H9 (cell line): ENCODE measurements at regions not wholly inside any gene's neighbourhood (a gene's known extent, or its start where the extent isn't known, plus 50 kb on each side); places are given as distances from the start of the nearest gene placed in this dataset.

Source experiments
- DNase-seq: peaks from one replicate; pipeline ENCODE4 v3.0.0-alpha.2; 2017
- H2AFZ ChIP-seq: one replicate; pipeline ENCODE4 v1.6.1; 2013; ENCODE audit warnings: mild to moderate bottlenecking, low read length, control low read depth, moderate library complexity
- H2AK5ac ChIP-seq: 2 replicates; pipeline ENCODE4 v1.6.1; 2013; ENCODE audit warnings: low read length, control low read depth, mixed read lengths; ENCODE audit not compliant: insufficient read length
- H2BK120ac ChIP-seq: one replicate; pipeline ENCODE4 v1.6.1; 2013; ENCODE audit warnings: low read depth, mild to moderate bottlenecking, low read length, control low read depth, inconsistent platforms; ENCODE audit not compliant: poor library complexity, severe bottlenecking
- H2BK12ac ChIP-seq: 2 replicates; pipeline ENCODE4 v1.6.1; 2013; ENCODE audit warnings: low read length, control low read depth, mixed read lengths, low read depth; ENCODE audit not compliant: insufficient read length
- H2BK15ac ChIP-seq: 2 replicates; pipeline ENCODE4 v1.6.1; 2013; ENCODE audit warnings: low read depth, low read length, control low read depth
- H2BK20ac ChIP-seq: one replicate; pipeline ENCODE4 v1.6.1; 2013; ENCODE audit warnings: low read depth, mild to moderate bottlenecking, low read length, control low read depth, inconsistent platforms; ENCODE audit not compliant: poor library complexity, severe bottlenecking
- H2BK5ac ChIP-seq: 2 replicates; pipeline ENCODE4 v1.6.1; 2013; ENCODE audit warnings: low read length, control low read depth, mixed read lengths; ENCODE audit not compliant: insufficient read length
- H3K14ac ChIP-seq: 2 replicates; pipeline ENCODE4 v1.6.1; 2013; ENCODE audit warnings: low read length, control low read depth; ENCODE audit not compliant: insufficient read depth
- H3K18ac ChIP-seq: 2 replicates; pipeline ENCODE4 v1.6.1; 2013; ENCODE audit warnings: low read depth, mild to moderate bottlenecking, mixed read lengths, low read length, control low read depth; ENCODE audit not compliant: insufficient read length
- H3K23ac ChIP-seq: 2 replicates; pipeline ENCODE4 v1.6.1; 2013; ENCODE audit warnings: low read length, control low read depth, mixed read lengths, low read depth; ENCODE audit not compliant: insufficient read length
- H3K23me2 ChIP-seq: 2 replicates; pipeline ENCODE4 v1.6.1; 2013; ENCODE audit warnings: low read depth, mild to moderate bottlenecking, mixed read lengths, low read length, control low read depth; ENCODE audit not compliant: insufficient read length, poor library complexity, severe bottlenecking
- H3K27ac ChIP-seq: 2 replicates; pipeline ENCODE4 v1.5.1; 2013; ENCODE audit warnings: low read length, control low read depth, mixed read lengths, low read depth; ENCODE audit not compliant: insufficient read length
- H3K27me3 ChIP-seq: 2 replicates; pipeline ENCODE4 v1.6.1; 2013; ENCODE audit warnings: low read length, control low read depth, inconsistent platforms; ENCODE audit not compliant: insufficient read depth
- H3K4ac ChIP-seq: 2 replicates; pipeline ENCODE4 v1.6.1; 2013; ENCODE audit warnings: low read depth, mild to moderate bottlenecking, control low read depth, inconsistent platforms, low read length, moderate library complexity
- H3K4me1 ChIP-seq: 2 replicates; pipeline ENCODE4 v1.6.1; 2013; ENCODE audit warnings: low read length, control low read depth, inconsistent platforms; ENCODE audit not compliant: insufficient read depth
- H3K4me2 ChIP-seq: 2 replicates; pipeline ENCODE4 v1.6.1; 2013; ENCODE audit warnings: low read length, control low read depth, mixed read lengths; ENCODE audit not compliant: insufficient read length, insufficient read depth
- H3K56ac ChIP-seq: 2 replicates; pipeline ENCODE4 v1.6.1; 2013; ENCODE audit warnings: low read depth, mild to moderate bottlenecking, mixed read lengths, low read length, control low read depth; ENCODE audit not compliant: insufficient read length
- H3K79me1 ChIP-seq: 2 replicates; pipeline ENCODE4 v1.6.1; 2013; ENCODE audit warnings: low read depth, mild to moderate bottlenecking, moderate library complexity, low read length, control low read depth, inconsistent platforms; ENCODE audit not compliant: insufficient read depth, poor library complexity, severe bottlenecking
- H3K79me2 ChIP-seq: 2 replicates; pipeline ENCODE4 v1.6.1; 2013; ENCODE audit warnings: low read length, control low read depth, inconsistent platforms; ENCODE audit not compliant: insufficient read depth
- H3K9ac ChIP-seq: 2 replicates; pipeline ENCODE4 v1.6.1; 2013; ENCODE audit warnings: low read length, control low read depth, mixed read lengths; ENCODE audit not compliant: insufficient read length; ENCODE audit errors: extremely low read depth
- H3K9me3 ChIP-seq: one replicate; pipeline ENCODE4 v1.6.1; 2013; ENCODE audit warnings: low read depth, low read length, inconsistent platforms; ENCODE audit not compliant: control insufficient read depth
- H3T11ph ChIP-seq: one replicate; pipeline ENCODE4 v1.6.1; 2013; ENCODE audit warnings: mild to moderate bottlenecking, low read length, control low read depth, inconsistent platforms
- H4K20me1 ChIP-seq: one replicate; pipeline ENCODE4 v1.6.1; 2013; ENCODE audit not compliant: control insufficient read depth, insufficient read length, insufficient read depth
- H4K5ac ChIP-seq: 2 replicates; pipeline ENCODE4 v1.6.1; 2013; ENCODE audit warnings: low read depth, mild to moderate bottlenecking, mixed read lengths, low read length, control low read depth; ENCODE audit not compliant: insufficient read length
- H4K8ac ChIP-seq: replicated peaks from 2 replicates; pipeline ENCODE4 v1.6.1; 2013; ENCODE audit warnings: low read length, control low read depth, mixed read lengths, low read depth; ENCODE audit not compliant: insufficient read length
- H4K91ac ChIP-seq: 2 replicates; pipeline ENCODE4 v1.6.1; 2013; ENCODE audit warnings: low read depth, mild to moderate bottlenecking, moderate library complexity, mixed read lengths, low read length, control low read depth; ENCODE audit not compliant: insufficient read length
- H3K27ac Mint-ChIP-seq, 3 experiments: 2 replicates in 2 of 3; 3 replicates in 1 of 3; pipeline ENCODE4 v1.8.0; 2020 to 2021; ENCODE audit warnings: mixed read lengths in 3 of 3, mild to moderate bottlenecking in 1 of 3, moderate library complexity in 1 of 3
- H3K27me3 Mint-ChIP-seq: 2 replicates; pipeline ENCODE4 v1.8.0; 2021; ENCODE audit warnings: low read depth, mild to moderate bottlenecking, moderate library complexity, mixed read lengths
- H3K36me3 Mint-ChIP-seq, 3 experiments: 2 replicates in 2 of 3; 3 replicates in 1 of 3; pipeline ENCODE4 v1.8.0; 2020 to 2021; ENCODE audit warnings: low read depth in 3 of 3, mixed read lengths in 3 of 3; ENCODE audit not compliant: insufficient read depth in 1 of 3
- H3K4me1 Mint-ChIP-seq, 2 experiments: 2 replicates each; pipeline ENCODE4 v1.8.0; 2020; ENCODE audit warnings: mixed read lengths in 2 of 2
- H3K4me3 Mint-ChIP-seq, 2 experiments: 2 replicates in 1 of 2; 3 replicates in 1 of 2; pipeline ENCODE4 v1.8.0; 2020 to 2021; ENCODE audit warnings: mild to moderate bottlenecking in 2 of 2, mixed read lengths in 2 of 2, moderate library complexity in 1 of 2
- H3K9me3 Mint-ChIP-seq, 2 experiments: 2 replicates in 1 of 2; 3 replicates in 1 of 2; pipeline ENCODE4 v1.8.0; 2020; ENCODE audit warnings: mild to moderate bottlenecking in 2 of 2, mixed read lengths in 2 of 2, moderate library complexity in 1 of 2
- WGBS: extraction: QIAGEN DNeasy Blood & Tissue Kit; methylation state at CpG from one replicate; pipeline ENCODE4 v1.1.7; 2013; ENCODE audit warnings: missing lambda C conversion rate, low lambda C conversion rate, mixed read lengths; ENCODE audit not compliant: insufficient read length; ENCODE audit errors: extremely low coverage; 5-methylcytosine and 5-hydroxymethylcytosine counted together
- TF ChIP-seq, protein P1 (sequence below): fragments of 200-600 bp; sonication (generic); conservative IDR thresholded peaks from 3 replicates; pipeline ENCODE4 v1.8.0; 2021; ENCODE audit warnings: antibody characterized with exemption, mild to moderate bottlenecking

DNA sequence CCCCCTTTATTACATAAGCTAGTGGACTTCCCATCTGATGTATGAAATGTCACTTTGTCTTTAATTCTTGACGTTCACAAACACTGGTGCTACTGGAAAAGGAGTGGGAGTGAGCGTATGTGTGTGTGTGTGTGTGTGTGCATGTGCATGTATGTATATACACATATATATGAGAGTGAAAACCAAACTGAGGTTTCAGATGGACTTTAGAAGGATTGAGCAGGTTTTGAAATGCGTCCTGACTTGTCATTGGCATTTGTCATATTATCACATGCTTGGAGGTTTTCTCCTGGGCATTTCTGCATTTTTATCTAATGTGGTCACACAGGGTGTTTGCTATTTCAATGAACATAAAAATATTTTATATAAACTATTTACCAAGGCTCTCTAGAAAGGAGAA is 1085.9 kb downstream of the BCL11B start:
- no peak overlapping the region for H3K4ac ChIP-seq
- no peak for DNase-seq
- H4K5ac ChIP-seq, result no peak overlapping the region

More for the DNA sequence above, 1085.9 kb downstream of the BCL11B start:
- Histone ChIP-seq H3K27ac (no peak overlapping the region), H4K91ac (no peak overlapping the region), H2BK5ac (no peak overlapping the region), H3K56ac (no peak overlapping the region), H2BK20ac (no peak overlapping the region), H2BK12ac (no peak overlapping the region), H3K79me1 (no peaks in the 10 kb centered on the region), H3K79me2 (no peaks in the 10 kb centered on the region), H3K23ac (no peak overlapping the region), H3K27me3 (no peaks in the 10 kb centered on the region), H3K14ac (no peak overlapping the region), H3K23me2 (no peaks in the 10 kb centered on the region), H4K20me1 (no peaks in the 10 kb centered on the region), H3K4me1 (no peaks in the 10 kb centered on the region), H3K4me2 (no peak overlapping the region), H2AK5ac (no peak overlapping the region), H2AFZ (no peak overlapping the region), H2BK120ac (no peak overlapping the region), H3T11ph (no peak overlapping the region), H3K18ac (no peak overlapping the region), H3K9me3 (no peaks in the 10 kb centered on the region), H4K8ac (no peak overlapping the region), H2BK15ac (no peak overlapping the region), H3K9ac (no peak overlapping the region)
- H3K27me3 Mint-ChIP-seq, result no peaks in the 10 kb centered on the region; the same call in 1 of the 2 replicates
- H3K4me1 Mint-ChIP-seq, result no peaks in the 10 kb centered on the region
- no peak overlapping the region for H3K27ac Mint-ChIP-seq
- TF ChIP-seq, protein P1, sequence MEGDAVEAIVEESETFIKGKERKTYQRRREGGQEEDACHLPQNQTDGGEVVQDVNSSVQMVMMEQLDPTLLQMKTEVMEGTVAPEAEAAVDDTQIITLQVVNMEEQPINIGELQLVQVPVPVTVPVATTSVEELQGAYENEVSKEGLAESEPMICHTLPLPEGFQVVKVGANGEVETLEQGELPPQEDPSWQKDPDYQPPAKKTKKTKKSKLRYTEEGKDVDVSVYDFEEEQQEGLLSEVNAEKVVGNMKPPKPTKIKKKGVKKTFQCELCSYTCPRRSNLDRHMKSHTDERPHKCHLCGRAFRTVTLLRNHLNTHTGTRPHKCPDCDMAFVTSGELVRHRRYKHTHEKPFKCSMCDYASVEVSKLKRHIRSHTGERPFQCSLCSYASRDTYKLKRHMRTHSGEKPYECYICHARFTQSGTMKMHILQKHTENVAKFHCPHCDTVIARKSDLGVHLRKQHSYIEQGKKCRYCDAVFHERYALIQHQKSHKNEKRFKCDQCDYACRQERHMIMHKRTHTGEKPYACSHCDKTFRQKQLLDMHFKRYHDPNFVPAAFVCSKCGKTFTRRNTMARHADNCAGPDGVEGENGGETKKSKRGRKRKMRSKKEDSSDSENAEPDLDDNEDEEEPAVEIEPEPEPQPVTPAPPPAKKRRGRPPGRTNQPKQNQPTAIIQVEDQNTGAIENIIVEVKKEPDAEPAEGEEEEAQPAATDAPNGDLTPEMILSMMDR, result no peak
- no CpG with 5 or more reads among the region's 3 CpGs for WGBS
- H3K4me3 Mint-ChIP-seq, result no peak overlapping the region
- no peaks in the 10 kb centered on the region for H3K9me3 Mint-ChIP-seq
- H3K36me3 Mint-ChIP-seq, result no peaks in the 10 kb centered on the region
